H1 (cell line): ENCODE measurements at regions not wholly inside any gene's neighbourhood (a gene's known extent, or its start where the extent isn't known, plus 50 kb on each side); places are given as distances from the start of the nearest gene placed in this dataset.

Source experiments
- CTCF ChIA-PET: fragments of 300-600 bp; sonication (Branson Sonifier 250); formaldehyde crosslinking; loops from one replicate; lab custom pipeline; 2021; ENCODE audit not compliant: partially characterized antibody; lab: Charles Lee
- POLR2A ChIA-PET: fragments of 300-600 bp; sonication (Branson Sonifier 250); formaldehyde crosslinking; loops from one replicate; lab custom pipeline; 2021; ENCODE audit warnings: inconsistent platforms; ENCODE audit not compliant: partially characterized antibody; lab: Charles Lee
- DNase-seq, 2 experiments: peaks; one replicate each; pipeline versions ENCODE4 v3.0.0 to v3.0.0-alpha.2; 2010 to 2022; ENCODE audit warnings: low spot score in 2 of 2, low read depth in 1 of 2, mixed read lengths in 1 of 2
- FAIRE-seq: peaks from 2 replicates; lab custom pipeline; 2011; peaks lifted over from hg19 to GRCh38; lab: Jason Lieb, UNC
- H2AFZ ChIP-seq: 2 replicates; pipeline ENCODE4 v1.8.1; 2012; ENCODE audit warnings: low read length, inconsistent platforms
- H2AK5ac ChIP-seq: 2 replicates; pipeline ENCODE4 v1.6.1; 2013; ENCODE audit warnings: low read depth, low read length
- H2BK120ac ChIP-seq: replicated peaks from 2 replicates; pipeline ENCODE3; 2013; ENCODE audit warnings: low read depth, low read length, inconsistent platforms
- H2BK12ac ChIP-seq: 2 replicates; pipeline ENCODE4 v1.6.1; 2013; ENCODE audit warnings: low read depth, low read length
- H2BK15ac ChIP-seq: 2 replicates; pipeline ENCODE4 v1.6.1; 2013; ENCODE audit warnings: low read length
- H2BK20ac ChIP-seq: 2 replicates; pipeline ENCODE4 v1.6.1; 2013; ENCODE audit warnings: low read length
- H2BK5ac ChIP-seq: 2 replicates; pipeline ENCODE4 v1.6.1; 2013; ENCODE audit warnings: low read depth, low read length
- H3K14ac ChIP-seq: 2 replicates; pipeline ENCODE4 v1.6.1; 2013; ENCODE audit warnings: inconsistent platforms; ENCODE audit not compliant: insufficient read length
- H3K18ac ChIP-seq: 2 replicates; pipeline ENCODE4 v1.6.1; 2013; ENCODE audit warnings: low read length; ENCODE audit errors: extremely low read depth
- H3K23ac ChIP-seq: 2 replicates; pipeline ENCODE4 v1.6.1; 2013; ENCODE audit warnings: inconsistent platforms; ENCODE audit not compliant: insufficient read length
- H3K23me2 ChIP-seq: 2 replicates; pipeline ENCODE4 v1.6.1; 2013; ENCODE audit warnings: low read depth, low read length
- H3K27ac ChIP-seq: 2 replicates; pipeline ENCODE4 v1.6.1; 2011; ENCODE audit warnings: low read depth, low read length, inconsistent platforms
- H3K27me3 ChIP-seq, 4 experiments: replicated peaks in 1 of 4; 1 replicate in 1 of 4; 2 replicates in 3 of 4; pipeline versions ENCODE4 v1.6.1 to v1.8.1; 2011 to 2013; ENCODE audit warnings: low read length in 3 of 4, mild to moderate bottlenecking in 3 of 4, inconsistent platforms in 2 of 4, mixed read lengths in 2 of 4, moderate library complexity in 1 of 4; ENCODE audit not compliant: control insufficient read depth in 3 of 4, insufficient read depth in 3 of 4; ENCODE audit errors: extremely low read depth in 1 of 4
- H3K36me3 ChIP-seq, 4 experiments: 2 replicates each; pipeline versions ENCODE4 v1.6.1 to v1.8.1; 2011 to 2013; ENCODE audit warnings: mild to moderate bottlenecking in 4 of 4, low read length in 3 of 4, moderate library complexity in 2 of 4, control low read depth in 1 of 4, inconsistent platforms in 1 of 4; ENCODE audit not compliant: insufficient read depth in 4 of 4, control insufficient read depth in 2 of 4
- H3K4ac ChIP-seq: replicated peaks from 2 replicates; pipeline ENCODE3; 2013; ENCODE audit warnings: low read length, low read depth, mixed read lengths, inconsistent platforms; ENCODE audit not compliant: insufficient read length
- H3K4me1 ChIP-seq, 4 experiments: replicated peaks in 1 of 4; 1 replicate in 1 of 4; 2 replicates in 3 of 4; pipeline versions ENCODE4 v1.6.1 to v1.8.1; 2011 to 2013; ENCODE audit warnings: low read length in 3 of 4, inconsistent platforms in 2 of 4, mixed read lengths in 1 of 4; ENCODE audit not compliant: insufficient read depth in 4 of 4, control insufficient read depth in 3 of 4
- H3K4me2 ChIP-seq, 2 experiments: 2 replicates each; pipeline versions ENCODE4 v1.6.1 to v1.8.1; 2011 to 2013; ENCODE audit warnings: low read depth in 2 of 2, low read length in 2 of 2, control low read depth in 1 of 2, inconsistent platforms in 1 of 2, mild to moderate bottlenecking in 1 of 2; ENCODE audit not compliant: insufficient read depth in 1 of 2
- H3K4me3 ChIP-seq, 4 experiments: fragments of 200-600, 300-600 bp in 1 of 4; sonication (generic), shearing (Covaris generic), sonication (Bioruptor Twin) in 1 of 4; 2 replicates each; pipeline versions ENCODE4 v1.5.1 to v1.8.1; 2011 to 2016; ENCODE audit warnings: low read length in 4 of 4, low read depth in 3 of 4, control low read depth in 2 of 4, inconsistent platforms in 2 of 4, mild to moderate bottlenecking in 2 of 4, mixed read lengths in 1 of 4, moderate library complexity in 1 of 4; ENCODE audit not compliant: insufficient read depth in 2 of 4; ENCODE audit errors: extremely low read depth in 1 of 4
- H3K56ac ChIP-seq: replicated peaks from 2 replicates; pipeline ENCODE3; 2013; ENCODE audit warnings: low read depth, mild to moderate bottlenecking, mixed read lengths, low read length, inconsistent platforms; ENCODE audit not compliant: insufficient read length
- H3K79me1 ChIP-seq: 2 replicates; pipeline ENCODE4 v1.6.1; 2013; ENCODE audit warnings: low read depth, low read length, control low read depth
- H3K79me2 ChIP-seq, 2 experiments: 2 replicates each; pipeline versions ENCODE4 v1.6.1 to v1.8.1; 2012 to 2013; ENCODE audit warnings: low read length in 2 of 2, mild to moderate bottlenecking in 2 of 2, inconsistent platforms in 1 of 2; ENCODE audit not compliant: insufficient read depth in 2 of 2, control insufficient read depth in 1 of 2
- H3K9ac ChIP-seq, 4 experiments: replicated peaks in 1 of 4; 1 replicate in 1 of 4; 2 replicates in 3 of 4; pipeline versions ENCODE4 v1.6.1 to v1.8.1; 2011 to 2013; ENCODE audit warnings: low read depth in 3 of 4, low read length in 3 of 4, control low read depth in 2 of 4, mild to moderate bottlenecking in 2 of 4, moderate library complexity in 2 of 4, inconsistent platforms in 1 of 4; ENCODE audit errors: extremely low read depth in 1 of 4
- H3K9me3 ChIP-seq, 2 experiments: 2 replicates each; pipeline versions ENCODE4 v1.6.1 to v1.8.1; 2012 to 2013; ENCODE audit warnings: mild to moderate bottlenecking in 2 of 2, moderate library complexity in 2 of 2, control low read depth in 1 of 2, inconsistent platforms in 1 of 2, low read depth in 1 of 2, low read length in 1 of 2, mixed read lengths in 1 of 2; ENCODE audit not compliant: insufficient read depth in 2 of 2
- H4K20me1 ChIP-seq, 2 experiments: replicated peaks in 1 of 2; 2 replicates each; pipeline versions ENCODE3 to v1.8.1; 2011 to 2013; ENCODE audit warnings: inconsistent platforms in 2 of 2, low read length in 2 of 2, mild to moderate bottlenecking in 1 of 2; ENCODE audit not compliant: insufficient read depth in 2 of 2, control insufficient read depth in 1 of 2
- H4K5ac ChIP-seq: 2 replicates; pipeline ENCODE4 v1.6.1; 2013; ENCODE audit warnings: low read length, low read depth, mixed read lengths, inconsistent platforms; ENCODE audit not compliant: insufficient read length
- H4K8ac ChIP-seq: 2 replicates; pipeline ENCODE4 v1.8.0; 2013; ENCODE audit warnings: mild to moderate bottlenecking, moderate library complexity, low read length, inconsistent platforms; ENCODE audit not compliant: insufficient read depth; ENCODE audit errors: extremely low read depth
- H4K91ac ChIP-seq: replicated peaks from 2 replicates; pipeline ENCODE3; 2013; ENCODE audit warnings: low read length, mixed read lengths, inconsistent platforms; ENCODE audit not compliant: insufficient read length
- BCL11A ChIP-seq, 2 experiments: IDR thresholded peaks; one replicate each; pipeline ENCODE4 v1.6.1; 2011; ENCODE audit warnings: low read depth in 2 of 2, low read length in 2 of 2, mild to moderate bottlenecking in 2 of 2
- CHD1 ChIP-seq: IDR thresholded peaks from 2 replicates; pipeline ENCODE4 v1.6.1; 2012; ENCODE audit warnings: low read depth, low read length, improper control_type of control experiment
- EGR1 ChIP-seq: IDR thresholded peaks from 2 replicates; pipeline ENCODE4 v1.6.1; 2011; ENCODE audit warnings: low read depth, low read length, borderline replicate concordance
- JUN ChIP-seq: IDR thresholded peaks from 2 replicates; pipeline ENCODE4 v1.6.1; 2011; ENCODE audit warnings: low read depth, mild to moderate bottlenecking, improper control_type of control experiment, low read length
- KDM5A ChIP-seq: fragments of 200-600 bp; IDR thresholded peaks from 2 replicates; pipeline ENCODE4 v1.7.1; 2012; ENCODE audit warnings: mild to moderate bottlenecking, low read length, inconsistent platforms, mixed read lengths
- RAD21 ChIP-seq, 2 experiments: IDR thresholded peaks in 1 of 2; conservative IDR thresholded peaks in 1 of 2; 2 replicates each; pipeline ENCODE4 v1.6.1; 2011; ENCODE audit warnings: low read depth in 2 of 2, low read length in 2 of 2, improper control_type of control experiment in 1 of 2, inconsistent platforms in 1 of 2, mild to moderate bottlenecking in 1 of 2, moderate library complexity in 1 of 2
- RFX5 ChIP-seq: IDR thresholded peaks from 2 replicates; pipeline ENCODE4 v1.6.1; 2011; ENCODE audit warnings: low read depth, low read length, improper control_type of control experiment, borderline replicate concordance
- RXRA ChIP-seq: IDR thresholded peaks from 2 replicates; pipeline ENCODE4 v1.6.1; 2011; ENCODE audit warnings: low read depth, mild to moderate bottlenecking, low read length, moderate library complexity; ENCODE audit not compliant: insufficient read depth
- SAP30 ChIP-seq: fragments of 300-600 bp; sonication (generic); IDR thresholded peaks from 2 replicates; pipeline ENCODE4 v1.7.1; 2012; ENCODE audit warnings: low read length, moderate library complexity, mild to moderate bottlenecking, inconsistent platforms; ENCODE audit not compliant: insufficient read depth, insufficient replicate concordance
- SIRT6 ChIP-seq: IDR thresholded peaks from one replicate; pipeline ENCODE4 v1.7.1; 2012; ENCODE audit warnings: low read length, inconsistent platforms
- TBP ChIP-seq: IDR thresholded peaks from 2 replicates; pipeline ENCODE4 v1.6.1; 2011; ENCODE audit warnings: low read depth, low read length, improper control_type of control experiment
- WGBS, 2 experiments: shearing (Covaris generic) in 1 of 2; methylation state at CpG; one replicate each; pipeline versions ENCODE4 v1.1.6 to v1.1.7; 2013 to 2015; ENCODE audit warnings: low lambda C conversion rate in 2 of 2, mixed read lengths in 2 of 2, inconsistent platforms in 1 of 2, low coverage in 1 of 2, missing lambda C conversion rate in 1 of 2; ENCODE audit not compliant: insufficient replicate concordance in 2 of 2, insufficient coverage in 1 of 2, insufficient read length in 1 of 2; ENCODE audit errors: extremely low coverage in 1 of 2, missing lambda C conversion rate in 1 of 2; 5-methylcytosine and 5-hydroxymethylcytosine counted together
- TF ChIP-seq, protein P1 (sequence below): IDR thresholded peaks from 2 replicates; pipeline ENCODE4 v1.6.1; 2012; ENCODE audit warnings: inconsistent platforms

DNA sequence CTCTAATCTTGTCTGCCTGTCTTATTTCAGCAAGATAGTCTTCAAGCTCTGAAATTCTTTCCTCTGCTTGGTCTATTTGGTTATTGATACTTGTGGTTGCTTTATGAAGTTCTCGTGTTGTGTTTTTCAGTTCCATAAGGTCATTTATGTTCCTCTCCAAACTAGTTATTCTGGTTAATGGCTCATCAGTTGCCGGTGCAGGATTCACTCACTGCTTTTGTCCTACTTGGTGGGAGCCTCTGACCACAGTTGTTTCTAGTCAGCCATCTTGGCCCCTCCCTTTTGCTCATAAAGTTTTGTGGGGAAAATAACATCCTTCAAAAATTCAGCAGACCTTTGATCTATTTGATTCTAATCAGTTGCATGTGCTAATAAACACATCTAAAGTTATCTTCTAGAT is 158.6 kb upstream of the PARD3B start:
- DNase-seq, result no peak
- Histone ChIP-seq H4K20me1 (no peaks in the 10 kb centered on the region), H3K9me3 (no peaks in the 10 kb centered on the region), H2AK5ac (no peak overlapping the region), H4K5ac (no peak overlapping the region), H4K8ac (no peak overlapping the region), H3K4ac (no peak overlapping the region), H3K36me3 (no peaks in the 10 kb centered on the region), H3K23me2 (no peaks in the 10 kb centered on the region), H2AFZ (no peak overlapping the region), H3K23ac (no peak overlapping the region), H3K14ac (no peak overlapping the region), H3K9ac (no peak overlapping the region), H3K79me2 (no peaks in the 10 kb centered on the region), H3K27me3 (no peaks in the 10 kb centered on the region), H3K79me1 (no peaks in the 10 kb centered on the region), H2BK12ac (no peak overlapping the region), H3K18ac (no peak overlapping the region), H3K4me3 (no peak overlapping the region), H3K4me2 (no peak overlapping the region), H3K27ac (no peak overlapping the region), H3K4me1 (peaks cover 0 to 5% (median 2%) of the 10 kb centered on the region in 4 experiments; a peak in 3 of 7 replicates), H2BK120ac (no peak overlapping the region), H4K91ac (no peak overlapping the region), H3K56ac (no peak overlapping the region), H2BK15ac (no peak overlapping the region), H2BK20ac (no peak overlapping the region), H2BK5ac (no peak overlapping the region)
- WGBS, 2 experiments, result 91% methylated on average over 2 of the region's 2 CpGs; no CpG with 5 or more reads in 1 of the 2 experiments
- TF ChIP-seq CHD1 (no peak), SAP30 (no peak), KDM5A (no peak), RXRA (no peak), SIRT6 (no peak), EGR1 (no peak), BCL11A (IDR thresholded peaks at IDR 0.05; ENCODE audit: low read depth in 2 of 2, low read length in 2 of 2) (no peak), RFX5 (no peak), JUN (no peak), RAD21 (IDR thresholded peaks at IDR 0.05 in 1 of 2, conservative IDR thresholded peaks at IDR 0.05 in 1 of 2; ENCODE audit: low read depth in 2 of 2, low read length in 2 of 2) (no peak), TBP (no peak)
- TF ChIP-seq, protein P1, sequence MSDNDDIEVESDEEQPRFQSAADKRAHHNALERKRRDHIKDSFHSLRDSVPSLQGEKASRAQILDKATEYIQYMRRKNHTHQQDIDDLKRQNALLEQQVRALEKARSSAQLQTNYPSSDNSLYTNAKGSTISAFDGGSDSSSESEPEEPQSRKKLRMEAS, result no peak
- CTCF ChIA-PET, result no interaction called here
- POLR2A ChIA-PET, result no interaction called here
- FAIRE-seq, result no peak
